T-helper 1 cell treated with Interleukin-12 subunit alpha and Interleukin-12 subunit beta and Interleukin-4 antibody, amounts not matched to agents 30 ng/mL and 1 ng/mL, for 36 hours (primary cell): ENCODE measurements at regions not wholly inside any gene's neighbourhood (a gene's known extent, or its start where the extent isn't known, plus 50 kb on each side); places are given as distances from the start of the nearest gene placed in this dataset.

Experiments used
- intact Hi-C: fragments of 100-400 bp; cut with micrococcal nuclease; formaldehyde crosslinking; loops from one replicate; pipeline ENCODE4 v1.15.1; 2024

- intact Hi-C loops: loop anchor here (2.0 to 10.0 kb wide), 4 partner anchors 35 to 712 kb away; partner anchors contain the start of genes JMJD6 and METTL23
These were observed 298.6 kb downstream of the SEC14L1 start for GRCh38 chr17:77439189-77440018.

- intact Hi-C loops: loop anchor here (2.0 to 10.0 kb wide), 4 partner anchors 36 to 713 kb away; partner anchors contain the start of genes JMJD6 and METTL23
These were observed 299.8 kb downstream of the SEC14L1 start for GRCh38 chr17:77440560-77440981.

- intact Hi-C loops: loop anchor here (1.0 to 10.0 kb wide), 7 partner anchors 10 to 714 kb away; partner anchors contain the start of genes JMJD6 and METTL23
These were observed 300.6 kb downstream of the SEC14L1 start for GRCh38 chr17:77441130-77441920.

GRCh38 chr17:77441940-77442339 lies 301.2 kb downstream of the SEC14L1 start:
- intact Hi-C loops: loop anchor here (1.0 to 10.0 kb wide), 7 partner anchors 9 to 715 kb away; partner anchors contain the start of genes JMJD6 and METTL23

- intact Hi-C loops: loop anchor here (5.0 to 10.0 kb wide), 2 partner anchors 448 to 716 kb away; partner anchors contain the start of genes JMJD6 and METTL23
These were observed 302.4 kb downstream of the SEC14L1 start for GRCh38 chr17:77442976-77443747.

- intact Hi-C loops: loop anchor here (2.0 to 10.0 kb wide), 3 partner anchors 13 to 717 kb away; partner anchors contain the start of genes JMJD6 and METTL23
These were observed 303.0 kb downstream of the SEC14L1 start for GRCh38 chr17:77443748-77444260.

GRCh38 chr17:77444628-77444983 lies 303.8 kb downstream of the SEC14L1 start:
- intact Hi-C loops: loop anchor here (2.0 to 10.0 kb wide), 3 partner anchors 14 to 717 kb away; partner anchors contain the start of genes JMJD6 and METTL23

GRCh38 chr17:77444984-77445759 lies 304.4 kb downstream of the SEC14L1 start:
- intact Hi-C loops: loop anchor here (1.0 to 10.0 kb wide), 6 partner anchors 8 to 718 kb away; partner anchors contain the start of genes JMJD6 and METTL23

GRCh38 chr17:77445760-77446532 lies 305.2 kb downstream of the SEC14L1 start:
- intact Hi-C loops: loop anchor here (1.0 to 10.0 kb wide), 5 partner anchors 7 to 451 kb away; no protein-coding TSS in a partner anchor

- intact Hi-C loops: loop anchor here (10.0 kb wide), 1 partner anchor 452 kb away; no protein-coding TSS in a partner anchor
These were observed 306.3 kb downstream of the SEC14L1 start for GRCh38 chr17:77446940-77447634.

- intact Hi-C loops: loop anchor here (10.0 kb wide), 1 partner anchor 455 kb away; no protein-coding TSS in a partner anchor
These were observed 308.7 kb downstream of the SEC14L1 start for GRCh38 chr17:77449373-77449907.

GRCh38 chr17:77449908-77450741 lies 309.4 kb downstream of the SEC14L1 start:
- intact Hi-C loops: loop anchor here (5.0 to 10.0 kb wide), 3 partner anchors 217 to 677 kb away; partner anchors contain the start of gene TMC6

GRCh38 chr17:77450742-77451244 lies 310.0 kb downstream of the SEC14L1 start:
- intact Hi-C loops: loop anchor here (1.0 to 5.0 kb wide), 3 partner anchors 9 to 677 kb away; partner anchors contain the start of gene TMC6

- intact Hi-C loops: loop anchor here (1.0 to 5.0 kb wide), 3 partner anchors 10 to 676 kb away; partner anchors contain the start of gene TMC6
These were observed 310.6 kb downstream of the SEC14L1 start for GRCh38 chr17:77451245-77451893.
